ENCODE measurements at regions not wholly inside any gene's neighbourhood (a gene's known extent, or its start where the extent isn't known, plus 50 kb on each side); places are given as distances from the start of the nearest gene placed in this dataset.

DNA sequence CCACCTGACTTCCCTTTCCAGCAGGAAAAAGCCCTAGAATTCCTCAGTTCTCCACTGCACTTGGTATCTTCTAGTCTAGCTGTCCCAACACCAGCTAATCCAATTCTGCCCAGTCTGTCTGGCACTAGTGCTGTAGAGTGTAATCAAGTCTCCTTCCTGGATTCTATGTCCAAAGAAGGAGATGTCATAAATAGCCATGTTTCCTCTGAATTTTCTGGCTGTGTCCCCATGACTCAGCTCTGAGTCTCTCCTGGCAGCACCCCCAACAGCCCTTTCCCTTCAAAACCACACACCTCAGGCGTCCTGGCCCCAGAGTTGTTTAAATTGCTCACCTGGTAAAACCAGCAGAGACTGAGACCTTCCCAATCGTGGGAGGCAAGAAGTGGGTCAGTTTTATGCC is 197.2 kb downstream of the GRXCR1 start:
- Histone ChIP-seq H3K27ac (no peak overlapping the region), H3K4me3 (replicated peaks in 1 of 3) (no peak overlapping the region), H3K9me3 (no peaks in the 10 kb centered on the region), H3K27me3 (no peaks in the 10 kb centered on the region), H3K36me3 (no peaks in the 10 kb centered on the region), H3K4me1 (no peaks in the 10 kb centered on the region)
- intact Hi-C loops (cut with DNase I), result no loop called here
- no peak for DNase-seq
- TF ChIP-seq CTCF (IDR thresholded peaks at IDR 0.05), result no peak
- TF ChIP-seq POLR2A (IDR thresholded peaks at IDR 0.05), result no peak
- WGBS, 2 donors, result 56 to 57% methylated on average over 2 of the region's 2 CpGs

DNA sequence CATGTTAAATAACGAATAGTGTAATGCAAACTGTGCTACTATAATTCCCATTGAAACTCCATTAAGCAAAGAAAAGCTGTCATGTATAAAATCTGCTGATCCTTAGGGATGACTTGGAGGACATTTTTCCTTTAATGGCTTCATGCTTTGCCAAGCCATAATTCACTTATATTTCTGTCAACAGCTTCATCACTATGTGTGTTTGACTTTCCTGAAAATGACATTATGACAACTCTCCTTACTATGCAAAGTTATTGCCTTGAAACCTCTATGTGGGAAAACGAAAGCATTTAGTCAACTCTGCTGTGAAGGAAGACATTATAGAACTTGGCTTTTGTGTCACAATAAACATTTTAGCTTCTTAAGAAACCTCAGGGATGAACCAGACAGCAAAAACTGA is 210.5 kb downstream of the GRXCR1 start:
- Histone ChIP-seq H3K27ac (no peak overlapping the region), H3K9me3 (no peaks in the 10 kb centered on the region), H3K4me1 (no peaks in the 10 kb centered on the region), H3K36me3 (no peaks in the 10 kb centered on the region), H3K27me3 (no peaks in the 10 kb centered on the region), H3K4me3 (replicated peaks in 1 of 3) (no peak overlapping the region)
- no peak for DNase-seq
- 68 to 74% methylated on average over 2 of the region's 2 CpGs for WGBS, 2 donors
- TF ChIP-seq POLR2A (IDR thresholded peaks at IDR 0.05), result no peak
- TF ChIP-seq CTCF (IDR thresholded peaks at IDR 0.05), result no peak
- intact Hi-C loops (cut with DNase I), result no loop called here

DNA sequence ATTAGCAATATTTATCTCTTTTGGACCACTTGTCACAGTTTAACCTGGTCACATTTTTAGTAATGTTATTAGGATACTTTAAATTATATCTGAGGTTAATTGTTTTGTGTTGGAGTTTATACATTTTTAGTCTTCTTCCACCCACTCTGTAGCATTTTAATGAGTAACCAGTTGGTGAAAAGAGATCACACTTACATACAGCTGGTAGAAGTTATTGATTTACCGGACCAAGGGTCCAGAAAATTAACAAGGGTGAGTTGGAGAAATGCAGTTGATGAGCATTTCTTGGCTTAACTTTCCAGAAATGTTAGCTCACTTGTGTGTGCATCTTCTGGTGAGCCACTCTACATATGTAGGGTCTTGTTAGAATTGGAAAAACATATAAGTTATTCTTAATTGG is 219.6 kb downstream of the GRXCR1 start:
- WGBS, 2 donors, result 94 to 100% methylated on average over 1 of the region's 1 CpG
- intact Hi-C loops (cut with DNase I), result no loop called here
- TF ChIP-seq CTCF (IDR thresholded peaks at IDR 0.05) (no peak), POLR2A (IDR thresholded peaks at IDR 0.05) (no peak)
- Histone ChIP-seq H3K4me1 (no peaks in the 10 kb centered on the region), H3K9me3 (no peaks in the 10 kb centered on the region), H3K27me3 (no peaks in the 10 kb centered on the region), H3K36me3 (no peaks in the 10 kb centered on the region), H3K4me3 (replicated peaks in 1 of 3) (no peak overlapping the region), H3K27ac (no peak overlapping the region)
- DNase-seq, result no peak

GRCh38 chr4:43113196-43113595 is 220.7 kb downstream of the GRXCR1 start:
- no peaks in the 10 kb centered on the region for H3K9me3 ChIP-seq
- no peak overlapping the region for H3K4me3 ChIP-seq (replicated peaks in 1 of 3)
- no peak for DNase-seq
- H3K27me3 ChIP-seq, result no peaks in the 10 kb centered on the region
- intact Hi-C loops (cut with DNase I), result no loop called here
- WGBS, 2 donors, result 61% methylated on average over 3 of the region's 3 CpGs
- TF ChIP-seq CTCF (IDR thresholded peaks at IDR 0.05) (no peak), POLR2A (IDR thresholded peaks at IDR 0.05) (no peak)
- no peaks in the 10 kb centered on the region for H3K36me3 ChIP-seq
- no peak overlapping the region for H3K27ac ChIP-seq
- no peaks in the 10 kb centered on the region for H3K4me1 ChIP-seq

GRCh38 chr4:43126595-43126994 is 234.1 kb downstream of the GRXCR1 start:
- intact Hi-C loops (cut with DNase I), result no loop called here
- no peak for TF ChIP-seq CTCF (IDR thresholded peaks at IDR 0.05)
- no peak for TF ChIP-seq POLR2A (IDR thresholded peaks at IDR 0.05)
- Histone ChIP-seq H3K36me3 (no peaks in the 10 kb centered on the region), H3K27me3 (no peaks in the 10 kb centered on the region), H3K27ac (no peak overlapping the region), H3K4me1 (no peaks in the 10 kb centered on the region), H3K4me3 (replicated peaks in 1 of 3) (no peak overlapping the region), H3K9me3 (no peaks in the 10 kb centered on the region)
- no peak for DNase-seq
